Activated T-cell treated with anti-CD3 and anti-CD28 coated beads for 24 hours (primary cell): ENCODE measurements at regions not wholly inside any gene's neighbourhood (a gene's known extent, or its start where the extent isn't known, plus 50 kb on each side); places are given as distances from the start of the nearest gene placed in this dataset.
"Not testable (repeated sequence)": the region's sequence is repeated elsewhere in the genome, so short reads cannot be mapped to it uniquely, and the experiment has no call there.

Experiments used
- DNase-seq: peaks from one replicate; pipeline ENCODE4 v3.0.0-alpha.2; 2020; ENCODE audit warnings: low read depth

DNA sequence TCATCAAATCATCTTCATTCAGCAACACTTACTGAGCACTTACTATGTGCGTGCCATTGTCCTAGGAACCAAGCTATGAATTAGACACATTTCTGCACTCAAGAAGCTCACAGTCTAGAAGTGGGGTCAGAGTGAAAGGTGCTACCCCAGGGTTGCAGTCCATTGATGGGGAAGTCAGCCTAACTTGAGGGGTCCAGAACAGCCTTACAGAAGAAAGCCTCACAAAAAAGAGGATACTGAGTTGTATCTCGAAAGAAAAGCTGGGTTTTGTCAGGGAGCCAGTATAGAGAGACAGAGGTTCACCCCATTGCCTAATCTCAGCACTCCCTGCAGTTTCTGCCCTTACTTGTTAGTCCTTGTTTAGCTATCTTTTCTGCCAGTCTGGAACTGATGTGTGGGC is 153.1 kb upstream of the JUN start:
- DNase-seq = no peak

DNA sequence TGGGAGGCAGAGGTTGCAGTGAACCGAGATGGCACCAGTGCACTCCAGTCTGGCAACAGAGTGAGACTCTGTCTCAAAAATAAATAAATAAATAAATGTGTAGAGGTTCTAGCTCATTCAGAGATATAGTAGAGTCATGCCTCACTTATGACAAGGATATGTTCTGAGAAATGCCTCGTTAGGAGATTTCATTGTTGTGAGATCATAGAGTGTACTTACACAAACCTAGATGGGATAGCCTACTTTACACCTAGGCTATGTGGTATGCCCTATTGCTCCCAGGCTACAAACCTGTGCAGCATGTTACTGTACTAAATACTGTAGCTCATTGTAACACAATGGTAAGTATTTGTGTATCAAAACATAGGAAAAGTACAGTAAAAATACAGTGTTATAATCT is 155.3 kb upstream of the JUN start:
- no peak for DNase-seq

DNA sequence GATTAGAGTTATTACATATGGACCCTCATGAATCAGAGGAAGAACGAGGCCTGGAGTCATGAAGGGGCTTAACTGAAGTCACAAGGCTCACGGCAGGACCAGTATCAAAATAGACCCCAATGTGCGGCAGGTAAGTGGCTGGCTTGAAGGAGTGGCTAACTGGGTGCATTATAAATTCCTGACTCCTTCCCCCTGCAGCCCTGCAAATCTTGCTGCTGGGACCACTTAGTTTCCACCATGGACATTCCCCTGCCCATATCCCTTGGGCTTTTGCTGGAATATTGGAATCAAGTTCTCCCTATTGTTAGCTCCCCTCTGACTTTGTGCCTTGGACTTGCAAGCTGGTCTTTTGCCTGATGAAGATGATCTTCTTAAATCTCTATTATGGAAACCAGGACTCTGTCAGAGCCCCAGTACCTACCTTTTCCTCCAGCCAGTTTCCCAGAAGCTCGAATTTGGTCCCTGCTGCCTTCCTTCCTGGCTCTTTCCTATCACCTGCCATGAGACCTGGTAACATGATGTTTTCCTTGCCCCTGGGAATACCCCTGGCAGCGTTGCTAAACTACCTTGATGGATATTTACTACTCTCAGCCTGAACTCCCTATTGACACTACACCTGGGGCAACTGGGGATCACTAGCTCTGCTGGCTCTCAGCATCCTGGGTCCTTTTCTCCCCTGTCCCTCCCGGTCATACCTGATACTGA is 156.0 kb upstream of the JUN start:
- no peak for DNase-seq

DNA sequence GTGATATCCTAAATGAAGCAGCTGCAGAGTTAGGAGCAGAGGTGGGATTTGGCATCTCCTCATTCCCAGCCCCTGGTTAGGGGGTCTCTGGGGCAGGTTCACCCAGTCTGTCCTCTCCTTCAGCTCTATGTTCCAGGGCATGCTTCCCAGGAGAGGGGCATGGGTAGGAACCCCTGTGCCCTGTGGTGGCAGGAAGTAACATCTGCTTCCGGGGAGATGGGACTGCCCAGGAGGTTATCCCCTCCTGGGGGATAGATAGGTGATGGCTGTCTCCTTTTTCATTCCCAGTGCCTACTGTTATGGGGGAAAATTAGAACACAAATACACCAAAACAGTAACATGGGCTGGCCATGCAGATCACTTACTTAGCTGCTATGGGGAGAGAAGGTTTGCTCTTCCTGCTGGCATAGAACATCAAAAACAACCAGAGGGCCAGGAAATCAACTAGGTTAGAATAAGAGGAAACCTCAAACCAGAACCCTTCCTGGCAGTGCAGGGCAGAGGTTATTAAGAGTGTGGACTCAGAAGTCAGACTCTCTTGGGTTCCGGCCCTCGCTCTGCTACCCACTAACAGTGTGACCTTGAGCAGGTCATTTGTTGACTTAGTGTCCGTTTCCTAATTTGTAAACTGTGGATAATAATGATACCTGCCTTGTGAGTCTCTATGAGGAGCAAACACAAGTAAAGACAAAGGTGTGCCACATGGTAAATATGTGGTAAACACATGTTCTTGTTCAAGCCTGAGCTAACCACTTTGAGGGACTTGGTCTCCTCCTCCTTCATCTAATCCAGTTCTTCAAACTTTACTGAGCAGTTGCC is 157.8 kb upstream of the JUN start:
- no peak for DNase-seq

DNA sequence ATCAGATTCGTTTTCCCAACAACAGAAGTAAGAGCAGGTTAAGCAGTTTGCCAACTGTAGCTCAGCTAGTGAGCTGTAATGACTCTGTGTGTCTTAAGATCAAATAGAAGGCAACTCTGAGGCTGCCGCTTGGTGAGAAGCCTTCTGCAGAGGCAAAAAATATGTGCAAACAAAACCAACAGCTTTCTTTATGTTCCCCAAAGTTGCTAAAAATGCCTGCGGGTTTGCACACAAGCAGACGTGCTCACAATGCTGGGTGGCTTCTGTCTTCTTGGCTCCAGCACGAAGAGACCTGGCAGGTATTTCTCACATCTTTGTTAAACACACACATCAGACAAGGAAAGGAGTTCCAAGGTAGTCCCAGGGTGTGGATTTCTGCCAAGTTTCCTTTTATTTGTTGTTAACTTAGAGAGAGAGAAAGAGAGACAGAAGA is 158.9 kb upstream of the JUN start:
- DNase-seq = no peak

DNA sequence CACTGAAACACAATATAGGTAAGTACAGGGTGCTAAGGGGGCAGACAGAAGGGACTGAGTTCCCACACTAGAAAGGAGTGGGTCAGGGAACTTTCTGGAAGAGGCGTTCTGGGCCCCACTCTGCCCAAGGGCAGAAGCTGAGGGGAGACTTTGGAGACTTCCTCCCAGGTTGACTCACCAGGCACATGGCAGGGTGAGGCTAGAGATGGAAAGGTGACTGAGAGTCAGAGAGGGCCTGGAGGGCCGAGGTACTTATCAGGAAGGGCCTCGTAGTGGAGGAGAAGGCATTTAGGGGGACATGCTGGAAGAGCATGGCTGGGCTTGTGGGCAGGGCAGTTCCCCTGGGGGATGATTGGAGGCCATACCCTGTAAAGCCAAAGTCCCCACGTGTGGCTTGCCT is 159.9 kb upstream of the JUN start:
- no peak for DNase-seq

DNA sequence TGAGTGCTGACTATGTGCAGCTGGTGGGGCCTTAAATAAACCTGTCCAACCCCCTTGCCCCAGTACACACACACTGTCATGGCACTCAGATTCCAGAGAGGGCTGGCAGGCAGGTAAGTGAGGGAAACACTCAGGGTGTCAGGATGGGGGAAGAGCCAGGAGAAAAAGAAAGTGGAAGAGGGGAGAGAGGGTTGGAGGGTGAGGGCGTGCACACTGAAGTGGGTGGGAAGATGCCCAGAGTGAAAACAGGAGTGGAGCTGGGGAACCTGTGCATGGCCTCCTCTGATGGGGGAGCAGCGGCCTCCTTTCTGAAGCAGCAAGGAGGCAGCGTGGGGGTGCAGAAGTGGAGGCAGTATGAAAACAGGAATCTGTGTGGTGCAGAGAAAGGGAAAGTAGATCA is 160.6 kb upstream of the JUN start:
- no peak for DNase-seq

DNA sequence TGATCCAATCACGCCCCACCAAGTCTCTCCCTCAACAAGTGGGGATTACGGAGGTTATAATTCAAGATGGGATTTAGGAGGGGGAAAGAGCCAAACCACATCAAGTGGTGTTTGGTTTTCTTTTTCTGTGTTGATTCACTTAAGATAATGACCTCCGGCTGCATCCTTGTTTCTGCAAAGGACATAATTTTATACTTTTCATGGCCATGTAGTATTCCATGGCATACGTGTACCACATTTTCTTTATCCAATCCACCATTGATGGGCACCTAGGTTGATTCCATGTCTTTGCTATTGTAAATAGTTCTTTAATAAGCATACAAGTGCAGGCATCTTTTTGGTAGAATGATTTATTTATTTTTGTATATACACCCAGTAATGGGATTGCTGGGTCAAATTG is 162.5 kb upstream of the JUN start:
- no peak for DNase-seq

DNA sequence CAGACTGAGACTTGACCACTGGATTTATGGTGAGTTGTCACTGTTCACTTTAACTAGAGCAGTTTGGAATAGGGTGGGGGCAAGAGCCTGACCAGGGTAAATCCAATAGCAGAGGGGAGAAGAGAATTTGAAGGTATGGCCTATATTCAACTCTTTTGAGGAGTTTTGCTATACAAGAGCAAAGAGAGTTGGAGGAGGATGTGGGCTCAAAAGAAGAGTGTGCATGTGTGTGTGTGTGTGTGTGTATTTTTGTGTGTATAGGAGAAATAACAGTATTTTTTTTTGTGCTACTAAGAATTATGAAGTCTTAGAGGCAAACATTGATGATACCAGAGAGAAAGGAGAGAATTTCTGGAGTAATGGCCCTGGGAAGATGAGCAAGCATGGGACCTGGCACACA is 164.8 kb upstream of the JUN start:
- DNase-seq = no peak

DNA sequence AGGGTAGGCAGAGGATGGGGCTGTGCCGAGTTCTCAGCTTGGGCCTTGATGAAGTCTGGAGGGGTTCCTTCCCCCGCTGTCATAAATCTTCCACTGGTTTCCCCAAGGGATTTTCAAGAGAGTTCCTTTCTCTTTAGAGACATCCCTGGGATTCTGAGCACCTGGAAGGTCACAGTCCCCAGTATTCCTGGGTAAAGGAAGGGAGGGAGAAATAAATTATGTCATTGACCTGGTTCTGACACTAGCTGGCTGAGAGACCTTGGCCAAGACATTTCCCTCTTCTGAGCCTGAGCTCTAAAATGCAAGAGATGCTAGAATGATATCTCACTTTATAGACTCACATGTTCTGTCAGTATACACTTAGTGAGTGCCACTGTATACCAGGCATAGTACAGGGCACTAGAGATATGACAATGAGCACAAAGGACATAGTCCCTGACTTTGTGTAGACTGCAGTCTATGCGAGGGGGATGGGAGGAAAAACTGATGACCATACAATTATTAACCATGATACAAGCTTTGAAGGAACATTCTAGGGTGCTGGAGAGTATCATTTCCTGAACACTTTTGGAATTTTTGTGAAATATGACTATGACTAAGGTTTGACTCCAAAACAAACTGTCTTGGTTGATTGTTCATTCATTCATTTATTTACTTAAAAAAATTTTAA is 165.8 kb upstream of the JUN start:
- no peak for DNase-seq

DNA sequence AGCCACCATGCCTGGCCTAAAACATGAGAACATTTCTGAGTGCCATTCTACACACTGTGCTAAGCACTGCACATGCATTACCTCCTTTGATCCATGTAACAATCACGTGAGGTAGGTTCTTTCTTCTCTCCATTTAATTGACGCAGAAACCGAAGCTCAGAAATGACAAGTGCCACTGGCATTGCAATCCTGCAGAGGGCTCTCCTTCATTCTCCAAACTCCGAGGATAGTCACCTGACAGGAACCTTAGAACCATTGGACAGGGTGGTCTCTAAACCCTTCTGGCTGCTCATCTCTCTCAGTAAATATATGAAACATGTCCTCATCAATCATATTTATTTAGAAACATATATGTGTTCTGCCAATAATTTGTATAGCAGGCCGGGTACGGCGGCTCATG is 167.1 kb upstream of the JUN start:
- no peak for DNase-seq

DNA sequence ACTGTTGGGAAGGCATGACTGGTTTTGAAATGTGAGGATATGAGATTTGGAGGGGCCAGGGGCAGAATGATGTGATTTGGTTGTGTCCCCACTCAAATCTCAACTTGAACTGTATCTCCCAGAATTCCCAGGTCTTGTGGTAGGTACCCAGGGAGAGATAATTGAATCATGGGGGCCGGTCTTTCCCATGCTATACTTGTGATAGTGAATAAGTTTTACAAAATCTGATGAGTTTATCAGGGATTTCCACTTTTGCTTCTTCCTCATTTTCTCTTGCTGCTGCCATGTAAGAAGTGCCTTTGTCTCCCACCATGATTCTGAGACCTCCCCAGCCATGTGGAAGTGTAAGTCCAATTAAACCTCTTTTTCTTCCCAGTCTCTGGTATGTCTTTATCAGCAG is 170.1 kb upstream of the JUN start:
- not testable (repeated sequence) for DNase-seq

DNA sequence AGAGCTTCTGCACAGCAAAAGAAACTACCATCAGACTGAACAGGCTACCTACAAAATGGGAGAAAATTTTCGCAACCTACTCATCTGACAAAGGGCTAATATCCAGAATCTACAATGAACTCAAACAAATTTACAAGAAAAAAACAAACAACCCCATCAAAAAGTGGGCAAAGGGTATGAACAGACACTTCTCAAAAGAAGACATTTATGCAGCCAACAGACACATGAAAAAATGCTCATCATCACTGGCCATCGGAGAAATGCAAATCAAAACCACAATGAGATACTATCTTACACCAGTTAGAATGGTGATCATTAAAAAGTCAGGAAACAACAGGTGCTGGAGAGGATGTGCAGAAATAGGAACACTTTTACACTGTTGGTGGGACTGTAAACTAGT is 179.4 kb upstream of the JUN start:
- DNase-seq = not testable (repeated sequence)

DNA sequence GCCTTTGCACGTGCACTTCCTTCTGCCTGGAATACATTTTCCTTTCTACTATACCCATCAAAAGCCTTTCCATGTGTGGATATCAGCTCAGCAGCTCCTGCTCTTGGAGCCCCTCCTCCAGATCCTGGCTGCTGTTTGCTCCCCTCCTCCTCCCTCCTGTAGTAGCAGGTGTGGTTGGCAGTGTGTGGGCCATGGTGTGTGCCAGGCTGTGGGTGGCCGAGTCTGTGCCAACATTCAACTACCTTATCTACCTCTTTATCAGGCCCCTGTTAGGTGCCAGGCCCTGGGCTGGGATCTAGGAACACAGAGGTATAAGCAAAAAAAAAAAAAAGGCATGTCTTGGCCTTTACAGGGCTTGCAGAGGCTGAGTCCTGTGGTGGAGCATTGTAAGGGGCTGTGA is 180.6 kb upstream of the JUN start:
- DNase-seq = no peak

DNA sequence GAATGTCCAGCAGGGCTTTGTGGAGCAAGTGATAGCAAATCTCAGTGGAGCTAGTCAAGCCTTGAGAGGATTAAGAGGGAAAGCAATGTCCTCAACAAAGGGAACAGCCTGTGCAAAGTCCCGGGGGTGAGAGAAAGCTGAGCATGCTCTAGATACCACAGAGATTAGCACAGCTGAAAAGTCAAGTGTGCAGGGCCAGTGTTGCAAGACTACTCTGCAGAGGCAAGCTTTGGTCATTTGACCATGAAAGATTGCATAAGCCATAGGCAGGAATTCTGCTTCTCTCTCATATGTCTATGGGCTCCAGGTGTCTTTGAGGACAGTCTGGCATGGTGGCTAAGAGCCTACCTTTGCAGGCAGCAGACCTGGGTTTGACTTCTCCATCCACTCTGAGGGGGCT is 181.0 kb upstream of the JUN start:
- DNase-seq = no peak

DNA sequence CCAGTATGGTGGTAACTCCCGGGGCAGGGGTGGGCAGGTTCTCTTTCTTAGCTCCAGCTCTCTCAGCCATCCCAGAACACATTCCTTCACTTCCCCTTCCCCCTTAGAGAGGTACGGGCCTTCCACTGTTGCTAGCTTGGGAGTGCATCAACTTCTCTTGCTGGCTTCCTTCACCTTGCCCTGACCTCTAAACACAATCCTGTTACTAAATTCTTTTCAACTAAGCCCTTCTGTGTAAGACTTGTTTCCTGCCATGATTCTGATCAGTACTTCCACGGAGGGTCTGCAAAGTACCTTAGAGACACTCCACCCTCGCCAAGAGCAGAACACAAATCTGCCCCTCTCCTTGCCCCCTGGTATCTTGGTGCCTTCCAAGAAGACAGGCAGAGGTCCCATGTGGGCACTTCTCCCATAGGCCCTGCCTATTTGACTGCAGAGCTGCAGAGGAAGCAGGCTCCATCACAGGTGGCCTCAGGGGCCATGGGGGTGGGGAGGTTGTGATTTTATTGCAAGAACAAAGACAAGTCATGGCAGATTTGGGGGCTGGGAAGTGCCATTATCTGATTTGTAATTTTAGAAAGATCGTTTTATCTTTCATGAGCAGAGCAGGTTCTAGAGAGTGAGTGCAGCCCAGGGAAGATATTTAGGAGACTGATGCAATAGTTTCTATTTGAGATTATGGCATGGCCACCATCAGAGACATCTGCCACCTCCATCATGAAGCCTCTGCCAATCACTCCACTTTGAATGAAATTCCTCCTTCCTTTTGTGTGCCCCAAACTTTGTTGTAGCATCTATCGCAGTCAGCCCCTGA is 182.5 kb upstream of the JUN start:
- DNase-seq = no peak

DNA sequence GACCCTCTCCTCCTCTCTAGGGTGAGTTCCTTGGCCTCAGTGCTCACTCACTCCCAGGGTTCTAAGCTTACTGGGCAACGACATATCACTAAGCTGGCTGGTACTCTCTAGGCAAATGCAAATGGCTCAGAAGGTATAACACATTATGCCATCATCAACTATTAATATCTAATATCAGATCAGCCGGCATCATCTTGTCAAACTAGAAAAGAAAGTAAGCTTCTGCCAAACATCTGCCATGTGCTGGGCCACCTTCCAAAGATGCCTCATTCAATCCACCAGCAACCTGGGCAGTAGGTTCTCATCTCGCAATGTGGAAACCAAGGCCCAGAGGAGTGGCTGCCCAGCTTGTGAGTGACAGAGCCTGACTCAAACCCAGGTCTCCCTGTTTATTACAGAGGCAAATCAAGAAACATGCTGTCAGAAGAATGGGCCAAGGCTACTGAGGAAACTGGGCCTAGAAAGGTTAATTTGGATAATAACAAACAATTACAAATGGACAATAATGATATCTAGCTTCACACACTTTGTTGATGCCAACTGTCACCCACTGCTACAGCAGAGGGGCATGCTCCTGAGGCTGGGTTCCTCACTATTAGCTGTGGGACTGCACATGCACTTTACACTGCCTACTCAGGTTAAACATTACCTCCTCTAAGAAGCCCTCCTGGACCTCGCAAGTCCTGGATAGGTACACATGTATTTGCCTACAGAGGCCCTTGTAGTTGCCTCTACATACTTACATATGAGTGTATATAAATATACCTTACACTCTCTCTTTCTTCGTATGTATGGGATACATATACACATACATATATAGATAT is 183.3 kb upstream of the JUN start:
- DNase-seq = no peak

DNA sequence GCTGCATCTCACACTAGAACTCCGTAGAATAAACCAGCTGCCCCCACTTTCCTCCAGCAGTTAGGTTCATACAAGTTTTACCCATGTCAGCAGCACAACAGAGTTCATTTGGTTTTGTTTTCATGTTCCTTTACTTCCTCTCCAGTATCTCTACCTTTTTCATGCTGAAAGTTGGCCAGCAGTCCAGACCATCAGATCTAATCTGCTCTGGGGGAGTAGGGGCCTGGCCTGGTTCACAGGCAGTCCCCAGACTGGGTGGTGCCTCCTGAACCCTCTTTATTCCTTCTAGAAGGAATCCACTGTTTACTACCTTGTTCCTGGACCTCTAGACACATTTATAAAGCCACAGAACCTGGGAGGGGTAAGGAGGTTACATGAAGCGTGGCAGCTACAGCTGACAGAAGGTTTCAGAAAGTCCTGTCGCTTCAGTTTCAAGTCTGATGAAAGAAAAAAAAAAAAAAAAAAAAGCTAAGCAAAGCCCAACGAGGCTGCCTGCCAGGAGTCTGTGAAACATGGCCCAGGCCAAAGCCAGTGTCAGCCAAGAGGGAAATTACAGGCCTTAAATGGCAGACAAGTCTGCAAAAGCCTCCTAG is 184.6 kb upstream of the JUN start:
- DNase-seq = no peak

DNA sequence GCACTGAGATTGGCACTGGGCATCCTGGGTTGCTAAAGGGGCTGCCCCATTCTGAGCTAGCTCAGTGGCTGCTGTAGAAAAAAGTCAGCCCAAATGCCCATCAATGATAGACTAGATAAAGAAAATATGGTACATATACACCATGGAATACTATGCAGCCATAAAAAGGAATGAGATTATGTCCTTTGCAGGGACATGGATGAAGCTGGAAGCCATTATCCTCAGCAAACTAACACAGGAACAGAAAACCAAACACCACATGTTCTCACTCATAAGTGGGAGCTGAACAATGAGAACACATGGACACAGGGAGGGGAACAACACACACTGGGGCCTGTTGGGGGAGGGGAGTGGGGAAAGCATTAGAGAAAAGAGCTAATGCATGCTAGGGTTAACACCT is 185.3 kb upstream of the JUN start:
- not testable (repeated sequence) for DNase-seq

DNA sequence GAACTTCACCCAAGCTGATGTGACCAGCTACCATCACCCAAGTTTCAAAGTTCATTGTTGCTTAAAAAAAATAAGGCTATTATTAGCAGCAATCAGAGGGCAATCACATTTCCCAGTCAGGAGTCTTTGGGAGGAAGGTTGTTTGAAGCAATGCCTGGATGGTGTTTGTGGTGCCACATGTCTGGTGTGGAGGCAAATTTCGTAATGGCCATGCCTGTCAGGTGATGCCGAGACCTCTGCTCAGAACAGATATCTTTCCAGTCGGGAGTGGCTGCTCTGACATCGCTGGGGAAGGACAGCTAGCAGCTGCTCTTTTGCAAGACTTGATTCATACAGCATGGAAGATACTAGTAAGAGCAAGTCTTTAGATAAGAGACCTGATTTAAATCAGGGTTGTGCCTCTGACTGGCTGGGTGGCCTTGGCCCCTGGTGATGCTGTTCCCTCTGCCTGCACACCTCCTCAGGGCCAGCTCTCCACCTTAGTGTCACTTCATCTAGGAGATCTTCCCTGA is 187.8 kb upstream of the JUN start:
- no peak for DNase-seq

DNA sequence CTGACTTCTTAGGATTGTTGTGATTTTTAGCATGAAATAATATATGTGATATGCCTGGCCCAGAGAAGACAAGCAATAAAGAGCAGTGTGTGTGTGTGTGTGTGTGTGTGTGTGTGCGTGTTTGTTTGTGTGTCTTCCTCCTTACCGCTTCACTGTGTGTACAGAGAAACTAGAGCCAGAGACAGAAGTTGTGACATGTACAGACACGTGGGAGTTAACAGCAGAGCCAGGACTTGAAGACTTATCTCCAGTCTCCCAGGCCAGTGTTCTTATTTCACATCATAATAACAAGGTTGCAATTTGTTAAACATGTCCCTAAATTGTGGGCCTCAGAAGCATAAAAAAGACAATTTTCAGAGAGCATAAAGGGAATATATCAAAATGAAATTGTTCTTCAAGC is 192.0 kb upstream of the JUN start:
- no peak for DNase-seq
